Endothelial cell of umbilical vein (primary cell): ENCODE measurements at regions not wholly inside any gene's neighbourhood (a gene's known extent, or its start where the extent isn't known, plus 50 kb on each side); places are given as distances from the start of the nearest gene placed in this dataset.

Source experiments
- CTCF ChIP-seq, 2 donors: IDR thresholded peaks; 1 replicate in 1 of 2; 2 replicates in 1 of 2; pipeline ENCODE4 v1.5.1; 2011; ENCODE audit warnings: low read length in 2 of 2, mild to moderate bottlenecking in 2 of 2, moderate library complexity in 2 of 2, control low read depth in 1 of 2, inconsistent platforms in 1 of 2, low read depth in 1 of 2; ENCODE audit not compliant: insufficient read depth in 1 of 2; ENCODE audit errors: extremely low read depth in 1 of 2
- EZH2 ChIP-seq: IDR thresholded peaks from 2 replicates; pipeline ENCODE4 v1.6.1; 2012; ENCODE audit warnings: borderline replicate concordance, low read depth, mild to moderate bottlenecking, moderate library complexity, low read length, inconsistent platforms; ENCODE audit not compliant: severe bottlenecking
- FOS ChIP-seq: IDR thresholded peaks from 2 replicates; pipeline ENCODE4 v1.6.1; 2011; ENCODE audit warnings: mild to moderate bottlenecking, low read length, moderate library complexity, borderline replicate concordance; ENCODE audit not compliant: insufficient read depth
- GATA2 ChIP-seq: IDR thresholded peaks from 2 replicates; pipeline ENCODE4 v1.7.0; 2011; ENCODE audit warnings: low read depth, mild to moderate bottlenecking, moderate library complexity, mixed read lengths, low read length; ENCODE audit not compliant: insufficient read length, insufficient read depth
- JUN ChIP-seq: IDR thresholded peaks from 2 replicates; pipeline ENCODE4 v1.6.1; 2011; ENCODE audit warnings: borderline replicate concordance, low read depth; ENCODE audit not compliant: insufficient read length, insufficient read depth
- MAX ChIP-seq: IDR thresholded peaks from 2 replicates; pipeline ENCODE4 v1.6.1; 2011; ENCODE audit not compliant: insufficient read depth, insufficient read length
- MYC ChIP-seq: IDR thresholded peaks from one replicate; pipeline ENCODE4 v1.6.1; 2011; ENCODE audit warnings: mild to moderate bottlenecking, low read depth, low read length
- POLR2A ChIP-seq: IDR thresholded peaks from 2 replicates; pipeline ENCODE4 v1.6.1; 2012; ENCODE audit warnings: low read depth, mild to moderate bottlenecking, control low read depth, low read length
- POLR2AphosphoS5 ChIP-seq: IDR thresholded peaks from 2 replicates; pipeline ENCODE4 v1.6.1; 2012; ENCODE audit warnings: low read depth, mild to moderate bottlenecking, control low read depth, low read length, moderate library complexity; ENCODE audit not compliant: insufficient read depth

- TF ChIP-seq MAX: no peak
- TF ChIP-seq POLR2A: no peak
- TF ChIP-seq CTCF (IDR thresholded peaks at IDR 0.05; ENCODE audit: extremely low read depth in 1 of 2, insufficient read depth in 1 of 2, low read depth in 1 of 2, low read length in 2 of 2): no peak
- TF ChIP-seq EZH2: no peak
- no peak for TF ChIP-seq POLR2AphosphoS5
- no peak for TF ChIP-seq GATA2
- TF ChIP-seq FOS: no peak
- TF ChIP-seq JUN: no peak
- no peak for TF ChIP-seq MYC
These were observed 206.6 kb downstream of the SPRY2 start for GRCh38 chr13:80134346-80134745.
